HUDEP-2 (cell line): ENCODE measurements at regions not wholly inside any gene's neighbourhood (a gene's known extent, or its start where the extent isn't known, plus 50 kb on each side); places are given as distances from the start of the nearest gene placed in this dataset.
A peak's percentile ranks its signal among the peaks of the same experiment; 100 is the strongest.

Experiments used
- DNase-seq, 76 experiments: peaks; one replicate each; lab custom pipeline; 2025; ENCODE audit not compliant: unreplicated experiment in 76 of 76; lab: John Stamatoyannopoulos, UW

- DNase-seq: no peak
Measured at GRCh38 chr5:71982717-71983395, 124.4 kb upstream of the MAP1B start.

- DNase-seq: no peak
Measured at GRCh38 chr5:71986101-71986500, 121.2 kb upstream of the MAP1B start.

GRCh38 chr5:71988808-71989207 is 118.5 kb upstream of the MAP1B start:
- no peak for DNase-seq

GRCh38 chr5:71993600-71993999 is 113.7 kb upstream of the MAP1B start:
- DNase-seq: no peak

- no peak for DNase-seq
Measured at GRCh38 chr5:71996789-71997188, 110.5 kb upstream of the MAP1B start.

- no peak for DNase-seq
Measured at GRCh38 chr5:71998746-71999145, 108.5 kb upstream of the MAP1B start.

- no peak for DNase-seq
Measured at GRCh38 chr5:72000707-72001106, 106.6 kb upstream of the MAP1B start.

GRCh38 chr5:72005671-72006070 is 101.6 kb upstream of the MAP1B start:
- DNase-seq: no peak

- DNase-seq: no peak
Measured at GRCh38 chr5:72006361-72006760, 100.9 kb upstream of the MAP1B start.

- no peak for DNase-seq
Measured at GRCh38 chr5:72007336-72008111, 99.8 kb upstream of the MAP1B start.

- DNase-seq: no peak
Measured at GRCh38 chr5:72009280-72009679, 98.0 kb upstream of the MAP1B start.

- no peak for DNase-seq
Measured at GRCh38 chr5:72010430-72010829, 96.8 kb upstream of the MAP1B start.

GRCh38 chr5:72012906-72013305 is 94.4 kb upstream of the MAP1B start:
- DNase-seq: no peak

GRCh38 chr5:72013766-72014624 is 93.3 kb upstream of the MAP1B start:
- no peak for DNase-seq

- DNase-seq: peak in 20 of 76 experiments; percentile 1 to 65 (median 9)
Measured at GRCh38 chr5:72015103-72015548, 92.1 kb upstream of the MAP1B start.

GRCh38 chr5:72018143-72018803 is 89.0 kb upstream of the MAP1B start:
- DNase-seq: peak in 61 of 76 experiments; percentile 2 to 66 (median 28)

- no peak for DNase-seq
Measured at GRCh38 chr5:72020161-72020983, 86.9 kb upstream of the MAP1B start.

- DNase-seq: no peak
Measured at GRCh38 chr5:72021651-72022357, 85.5 kb upstream of the MAP1B start.

GRCh38 chr5:72028382-72028781 is 78.9 kb upstream of the MAP1B start:
- no peak for DNase-seq
